ENCODE measurements at regions not wholly inside any gene's neighbourhood (a gene's known extent, or its start where the extent isn't known, plus 50 kb on each side); places are given as distances from the start of the nearest gene placed in this dataset.

GRCh38 chr14:65186951-65187350 is 84.6 kb upstream of the MAX start:
- no peak for DNase-seq (ENCODE audit: low spot score)

- DNase-seq (ENCODE audit: low spot score) = no peak
These were observed 85.2 kb upstream of the MAX start for GRCh38 chr14:65187421-65188049.

GRCh38 chr14:65190312-65190711 is 88.0 kb upstream of the MAX start:
- DNase-seq (ENCODE audit: low spot score) = no peak

GRCh38 chr14:65191716-65192115 is 89.4 kb upstream of the MAX start:
- DNase-seq (ENCODE audit: low spot score) = no peak

- no peak for DNase-seq (ENCODE audit: low spot score)
These were observed 90.4 kb upstream of the MAX start for GRCh38 chr14:65192686-65193085.

GRCh38 chr14:65193916-65194590 is 91.7 kb upstream of the MAX start:
- DNase-seq (ENCODE audit: low spot score) = no peak

- DNase-seq (ENCODE audit: low spot score) = no peak
These were observed 92.9 kb upstream of the MAX start for GRCh38 chr14:65195042-65195719.

GRCh38 chr14:65198346-65198745 is 96.0 kb upstream of the MAX start:
- DNase-seq (ENCODE audit: low spot score) = no peak

GRCh38 chr14:65200454-65200853 is 98.1 kb upstream of the MAX start:
- DNase-seq (ENCODE audit: low spot score) = no peak

GRCh38 chr14:65203574-65203973 is 101.3 kb upstream of the MAX start:
- no peak for DNase-seq (ENCODE audit: low spot score)

- no peak for DNase-seq (ENCODE audit: low spot score)
These were observed 101.7 kb upstream of the MAX start for GRCh38 chr14:65204056-65204455.

GRCh38 chr14:65206078-65206447 is 103.7 kb upstream of the MAX start:
- DNase-seq (ENCODE audit: low spot score) = no peak

- DNase-seq (ENCODE audit: low spot score) = no peak
These were observed 104.3 kb upstream of the MAX start for GRCh38 chr14:65206448-65207096.

GRCh38 chr14:65208548-65208947 is 106.2 kb upstream of the MAX start:
- DNase-seq (ENCODE audit: low spot score) = no peak

- no peak for DNase-seq (ENCODE audit: low spot score)
These were observed 108.0 kb upstream of the MAX start for GRCh38 chr14:65210118-65210821.

GRCh38 chr14:65210822-65211182 is 108.5 kb upstream of the MAX start:
- no peak for DNase-seq (ENCODE audit: low spot score)

- DNase-seq (ENCODE audit: low spot score) = no peak
These were observed 109.1 kb upstream of the MAX start for GRCh38 chr14:65211341-65211987.

GRCh38 chr14:65213316-65213715 is 111.0 kb upstream of the MAX start:
- no peak for DNase-seq (ENCODE audit: low spot score)

- no peak for DNase-seq (ENCODE audit: low spot score)
These were observed 112.4 kb upstream of the MAX start for GRCh38 chr14:65214741-65215140.

GRCh38 chr14:65219353-65219752 is 117.0 kb upstream of the MAX start:
- DNase-seq (ENCODE audit: low spot score) = no peak

- peak; percentile 62 for DNase-seq (ENCODE audit: low spot score)
These were observed 120.1 kb upstream of the MAX start for GRCh38 chr14:65222440-65222858.

- DNase-seq (ENCODE audit: low spot score) = no peak
These were observed 121.3 kb upstream of the MAX start for GRCh38 chr14:65223636-65224035.

Data from COLO829 (cell line).